GM21526 (cell line): ENCODE measurements at regions not wholly inside any gene's neighbourhood (a gene's known extent, or its start where the extent isn't known, plus 50 kb on each side); places are given as distances from the start of the nearest gene placed in this dataset.
"Not testable (repeated sequence)": the region's sequence is repeated elsewhere in the genome, so short reads cannot be mapped to it uniquely, and the experiment has no call there.

ENCODE experiments used
- ATAC-seq: cut with Tn5 transposase; IDR thresholded peaks from one replicate; pipeline ENCODE4 v1.9.1; 2021; ENCODE audit warnings: moderate library complexity; ENCODE audit not compliant: unreplicated experiment, low FRiP score

GRCh38 chr9:6105738-6106137 lies 90.3 kb upstream of the RANBP6 start:
- ATAC-seq, result no peak

DNA sequence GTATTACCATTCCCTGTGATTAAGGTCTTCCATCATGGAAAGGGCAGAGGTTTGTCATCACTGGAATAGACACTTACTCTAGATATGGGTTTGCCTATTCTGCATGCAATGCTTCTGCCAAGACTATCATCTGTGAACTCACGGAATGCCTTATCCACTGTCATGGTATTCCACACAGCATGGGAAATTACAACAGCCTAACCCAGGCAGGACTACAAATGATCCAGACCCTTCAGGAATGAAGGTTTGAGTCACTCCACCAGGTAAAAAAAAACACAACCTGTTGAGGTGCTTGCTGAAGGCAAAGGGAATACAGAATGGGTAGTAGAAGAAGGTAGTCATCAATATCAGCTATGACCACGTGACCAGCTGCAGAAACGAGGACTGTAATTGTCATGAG lies 89.0 kb upstream of the RANBP6 start:
- not testable (repeated sequence) for ATAC-seq

DNA sequence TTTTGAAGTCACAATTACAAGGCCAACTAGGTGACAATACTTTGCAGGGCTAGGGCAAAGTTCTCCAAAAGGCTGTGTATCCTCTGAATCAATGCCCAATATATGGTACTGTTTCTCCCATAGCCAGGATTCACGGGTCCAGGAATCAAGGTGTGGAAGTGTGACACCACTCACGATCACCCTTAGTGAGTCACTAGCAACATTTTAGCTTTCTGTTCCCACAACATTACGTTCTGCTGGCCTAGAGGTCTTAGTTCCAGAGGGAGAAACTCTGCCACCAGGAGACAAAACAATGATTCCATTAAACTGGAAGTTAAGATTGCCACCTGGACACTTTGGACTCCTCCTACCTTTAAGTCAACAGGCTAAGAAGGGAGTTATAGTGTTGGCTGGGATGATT lies 88.5 kb upstream of the RANBP6 start:
- not testable (repeated sequence) for ATAC-seq

DNA sequence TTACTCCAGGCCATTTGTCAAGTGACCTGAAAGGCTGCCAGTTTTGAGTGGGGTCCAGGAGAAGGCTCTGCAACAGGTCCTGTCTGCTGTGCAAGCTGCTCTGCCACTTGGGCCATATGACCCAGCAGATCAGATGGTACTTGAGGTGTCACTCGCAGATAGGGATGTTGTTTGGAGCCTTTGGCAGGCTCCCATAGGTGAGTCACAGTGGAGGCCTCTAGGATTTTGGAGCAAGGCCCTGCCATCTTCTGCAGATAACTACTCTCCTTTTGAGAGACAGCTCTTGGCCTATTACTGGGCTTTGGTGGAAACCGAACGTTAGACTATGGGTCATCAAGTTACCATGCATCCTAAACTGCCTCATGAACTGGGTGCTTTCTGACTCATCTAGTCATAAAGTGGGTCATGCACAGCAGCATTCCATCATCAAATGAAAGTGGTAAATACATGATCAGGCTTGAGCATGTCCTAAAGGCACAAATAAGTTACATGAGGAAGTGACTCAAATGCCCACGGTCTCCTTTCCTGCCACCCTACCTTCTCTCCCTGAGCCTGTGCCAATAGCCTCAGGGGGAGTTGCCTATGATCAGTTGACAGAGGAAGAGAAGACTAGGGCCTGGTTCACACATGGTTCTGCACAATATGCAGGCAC lies 87.0 kb upstream of the RANBP6 start:
- ATAC-seq, result not testable (repeated sequence)

DNA sequence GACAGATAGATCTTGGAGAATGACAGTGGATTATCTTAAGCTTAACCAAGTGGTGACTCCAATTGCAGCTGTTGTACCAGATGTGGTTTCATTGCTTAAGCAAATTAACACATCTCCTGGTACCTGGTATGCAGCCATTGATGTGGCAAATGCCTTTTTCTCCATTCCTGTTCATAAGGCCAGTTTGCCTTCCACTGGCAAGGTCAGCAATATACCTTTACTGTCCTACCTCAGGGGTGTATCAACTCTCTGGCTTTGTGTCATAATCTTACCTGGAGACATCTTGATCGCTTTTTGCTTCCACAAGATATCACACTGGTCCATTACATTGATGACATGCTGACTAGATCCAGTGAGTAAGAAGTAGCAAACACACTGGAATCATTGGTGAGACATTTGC lies 86.3 kb upstream of the RANBP6 start:
- ATAC-seq, result not testable (repeated sequence)

- not testable (repeated sequence) for ATAC-seq
These were observed 83.9 kb upstream of the RANBP6 start for GRCh38 chr9:6099346-6099745.

DNA sequence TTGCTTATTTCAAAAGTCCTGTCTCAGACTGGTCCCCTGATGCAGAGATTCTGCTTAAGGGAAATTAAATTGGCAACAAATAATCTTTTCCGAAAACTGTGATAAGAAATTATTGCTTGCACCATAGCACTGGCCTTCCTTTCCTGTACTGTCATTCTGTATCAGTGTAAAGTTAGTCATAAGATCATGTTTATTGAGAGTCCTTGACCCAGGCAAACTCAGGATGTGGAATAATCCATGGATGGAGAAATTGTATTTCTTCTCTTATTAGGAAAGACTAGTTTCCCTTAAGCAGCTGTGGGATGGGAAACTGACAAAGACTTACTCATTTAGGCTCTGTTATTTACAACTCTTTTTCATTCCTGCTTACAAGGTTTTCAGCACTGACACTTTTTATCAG lies 83.0 kb upstream of the RANBP6 start:
- ATAC-seq, result no peak

DNA sequence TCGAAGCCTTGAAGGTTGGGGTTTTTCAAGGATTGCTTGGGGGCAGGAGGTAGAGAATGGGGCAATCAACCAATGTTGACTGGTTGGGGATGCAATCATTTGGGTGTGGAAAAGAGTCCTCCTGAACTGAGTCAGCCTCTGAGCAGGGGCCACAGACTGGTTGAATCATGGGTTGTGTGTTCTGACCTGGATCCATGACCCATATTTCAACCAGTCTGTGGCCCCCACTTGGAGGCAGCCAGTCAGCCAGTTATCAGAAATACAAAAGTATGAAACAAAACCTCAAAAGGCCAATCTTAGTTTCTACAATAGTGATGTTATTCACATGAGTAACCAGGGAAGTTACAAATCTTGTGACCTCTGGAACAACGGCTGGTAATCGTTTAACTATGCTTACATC lies 81.4 kb upstream of the RANBP6 start:
- ATAC-seq, result no peak

- no peak for ATAC-seq
These were observed 75.1 kb upstream of the RANBP6 start for GRCh38 chr9:6090277-6091210.

- no peak for ATAC-seq
These were observed 73.9 kb upstream of the RANBP6 start for GRCh38 chr9:6089300-6089699.

DNA sequence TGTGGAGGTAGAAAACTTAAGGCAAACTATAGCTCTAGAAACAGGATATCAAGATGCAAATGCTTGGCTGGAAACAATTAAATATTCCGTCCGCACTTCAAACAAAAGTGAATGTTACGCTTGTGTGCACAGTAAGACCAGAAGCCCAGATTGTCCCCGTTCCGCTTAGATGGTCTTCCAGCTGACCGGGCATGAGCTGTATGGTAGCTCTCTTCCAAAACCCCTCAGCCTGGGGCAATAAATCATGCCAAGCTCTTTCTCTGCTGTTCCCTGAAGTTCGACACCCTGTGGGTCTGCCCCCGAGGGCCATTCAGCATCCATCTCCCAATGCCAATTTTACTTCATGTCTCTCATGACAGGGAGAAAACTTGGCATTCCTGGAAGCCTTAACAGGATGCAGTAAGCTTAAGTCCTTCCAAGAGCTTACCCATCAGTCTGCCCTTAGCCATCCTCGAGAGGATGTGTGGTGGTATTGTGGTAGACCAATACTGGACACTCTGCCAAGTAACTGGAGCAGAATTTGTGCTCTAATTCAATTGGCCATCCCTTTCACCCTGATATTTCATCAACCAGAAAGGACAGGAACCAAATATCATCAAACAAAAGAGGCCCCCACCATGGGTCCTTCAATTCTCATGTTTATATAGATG lies 70.7 kb upstream of the RANBP6 start:
- ATAC-seq, result no peak

DNA sequence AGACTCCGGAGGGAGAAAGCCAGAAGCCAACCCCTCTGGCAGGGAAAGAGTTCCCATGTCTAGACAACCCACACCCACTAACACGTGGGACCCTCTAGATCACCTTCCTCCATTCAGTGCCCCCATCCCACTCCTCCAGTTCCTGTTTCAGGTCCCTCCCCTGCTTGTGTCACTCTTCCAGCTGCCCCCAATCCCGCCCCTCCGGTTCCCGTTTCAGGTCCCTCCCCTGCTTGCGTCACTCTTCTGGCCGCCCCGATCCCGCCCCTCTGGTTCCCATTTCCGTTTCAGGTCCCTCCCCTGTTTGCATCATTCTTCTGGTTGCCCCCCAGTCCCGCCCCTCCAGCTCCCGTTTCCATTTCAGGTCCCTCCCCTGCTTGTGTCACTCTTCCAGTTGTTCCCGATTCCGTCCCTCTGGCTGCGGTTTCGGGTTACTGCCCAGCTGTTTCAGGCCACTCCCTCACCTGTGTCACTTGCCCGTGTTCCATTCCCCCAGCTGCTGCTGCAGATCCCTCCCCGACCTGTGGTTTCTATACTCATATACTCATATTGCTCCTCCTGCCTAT lies 64.8 kb upstream of the RANBP6 start:
- ATAC-seq, result peak; percentile 94

- no peak for ATAC-seq
These were observed 64.0 kb upstream of the RANBP6 start for GRCh38 chr9:6079386-6079785.

GRCh38 chr9:6078382-6079105 lies 63.1 kb upstream of the RANBP6 start:
- ATAC-seq, result no peak

DNA sequence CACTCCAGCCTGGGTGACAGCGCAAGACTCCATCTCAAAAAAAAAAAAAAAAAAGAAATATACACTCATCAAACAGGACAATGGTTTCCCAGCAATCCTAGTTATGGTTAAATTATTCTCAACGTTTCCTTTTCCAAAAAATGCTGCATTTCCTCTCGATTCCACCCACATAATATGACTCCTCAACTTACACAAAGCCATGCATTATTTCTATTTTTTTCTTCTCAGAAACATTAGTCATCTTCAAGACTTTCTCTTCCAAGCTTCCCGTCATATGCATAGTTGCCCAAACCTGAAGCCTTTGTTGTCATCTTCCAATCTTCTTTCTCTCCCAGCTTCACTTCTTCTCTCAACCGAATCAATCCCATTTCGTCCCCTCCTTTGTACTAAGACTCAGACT lies 61.4 kb upstream of the RANBP6 start:
- no peak for ATAC-seq

DNA sequence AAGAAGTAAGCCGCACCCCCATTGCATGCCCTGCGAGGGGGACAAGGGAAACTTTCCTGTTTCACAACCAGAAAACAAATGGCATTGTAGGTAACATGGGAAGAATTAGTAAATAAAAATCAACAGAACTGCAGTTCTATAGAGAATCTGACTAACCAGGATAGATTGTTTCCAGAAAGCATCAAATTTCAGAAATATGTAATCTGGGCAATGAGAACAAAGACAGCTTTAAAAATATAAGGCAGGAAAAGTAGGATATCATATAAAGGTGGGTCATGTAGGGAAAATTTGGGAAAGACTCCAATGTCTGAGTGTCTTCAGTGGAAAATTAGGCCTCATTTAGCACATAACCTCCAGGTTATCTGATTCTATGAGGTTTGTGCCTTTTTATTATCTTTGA lies 58.3 kb upstream of the RANBP6 start:
- ATAC-seq, result no peak

DNA sequence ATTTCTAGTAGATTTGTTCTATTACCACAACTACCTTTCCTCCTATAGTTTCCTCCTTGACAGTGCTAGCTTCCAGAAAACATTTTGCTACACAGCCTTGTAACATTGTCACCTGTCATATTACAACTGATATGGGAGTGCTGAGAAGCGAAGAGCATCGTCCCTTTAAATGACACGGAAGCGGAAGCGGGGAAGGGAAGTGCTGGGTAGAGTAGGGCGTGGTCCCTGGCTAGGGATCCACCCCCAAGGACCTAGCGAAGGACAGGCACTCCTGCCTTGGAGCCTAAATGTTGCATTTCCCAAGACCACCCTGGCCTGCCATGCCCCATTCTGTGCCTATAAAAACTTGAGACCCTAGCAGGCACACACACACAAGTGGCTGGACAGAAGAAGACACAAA lies 57.4 kb upstream of the RANBP6 start:
- ATAC-seq, result no peak

GRCh38 chr9:6072453-6072852 lies 57.0 kb upstream of the RANBP6 start:
- ATAC-seq, result no peak

DNA sequence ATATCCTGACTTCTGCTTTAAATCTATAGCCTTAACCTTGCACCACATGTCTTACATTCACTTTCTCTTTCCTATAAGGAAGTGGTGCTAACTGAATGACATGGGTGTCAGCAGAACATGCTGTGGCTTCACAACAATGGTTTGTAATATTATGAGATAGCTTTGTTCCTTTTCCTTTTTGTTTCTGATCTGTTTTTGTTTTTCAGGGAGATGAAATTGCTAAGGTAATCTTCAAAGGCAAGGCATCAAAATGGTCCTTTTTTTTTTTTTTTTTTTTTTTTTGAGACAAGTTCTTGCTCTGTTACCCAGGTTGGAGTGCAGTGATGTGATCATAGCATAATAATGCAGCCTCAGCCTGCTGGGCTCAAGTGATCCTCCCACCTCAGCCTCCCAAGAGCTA lies 53.6 kb upstream of the RANBP6 start:
- peak; percentile 92 for ATAC-seq

DNA sequence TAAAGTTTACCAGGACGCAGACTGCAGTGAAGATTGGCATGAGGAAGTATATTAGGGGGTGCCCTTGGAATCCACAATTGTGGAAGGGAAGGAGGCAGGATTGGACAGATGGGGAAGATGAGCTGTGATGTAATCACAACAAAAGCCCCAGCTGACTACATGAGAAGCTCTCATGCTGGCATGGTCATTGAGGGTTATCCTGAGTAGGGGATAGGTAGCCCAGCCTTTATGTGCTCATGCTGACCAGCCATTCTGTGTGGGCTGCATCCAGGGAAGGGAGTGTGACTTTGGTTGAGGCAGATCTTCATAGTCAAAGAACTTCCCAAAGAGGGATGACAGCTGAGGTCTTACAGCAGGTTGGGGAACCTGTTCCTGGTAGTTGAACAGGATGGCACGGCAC lies 52.0 kb upstream of the RANBP6 start:
- ATAC-seq, result no peak
